ENCODE measurements at regions not wholly inside any gene's neighbourhood (a gene's known extent, or its start where the extent isn't known, plus 50 kb on each side); places are given as distances from the start of the nearest gene placed in this dataset.

DNA sequence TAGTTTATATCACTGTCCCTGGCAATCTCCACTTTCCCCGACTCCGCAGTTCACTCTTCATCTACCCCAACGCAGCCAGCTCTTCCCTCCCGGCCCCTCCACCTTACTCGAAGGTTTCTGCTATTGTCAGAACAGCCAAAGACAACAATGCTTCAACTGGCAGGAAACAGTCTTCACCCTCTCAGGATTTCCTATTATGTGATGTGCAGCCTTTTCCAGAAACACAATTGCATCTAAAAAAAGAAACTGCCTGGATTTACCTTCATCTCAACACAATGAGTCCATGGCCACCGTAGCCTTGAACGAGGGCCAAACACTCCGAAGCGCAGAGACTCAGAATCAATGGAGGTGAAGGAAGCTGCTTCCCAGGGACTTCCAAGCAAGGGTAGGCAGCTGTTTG is 182.1 kb upstream of the TSC22D2 start:
- TF ChIP-seq, protein P1, sequence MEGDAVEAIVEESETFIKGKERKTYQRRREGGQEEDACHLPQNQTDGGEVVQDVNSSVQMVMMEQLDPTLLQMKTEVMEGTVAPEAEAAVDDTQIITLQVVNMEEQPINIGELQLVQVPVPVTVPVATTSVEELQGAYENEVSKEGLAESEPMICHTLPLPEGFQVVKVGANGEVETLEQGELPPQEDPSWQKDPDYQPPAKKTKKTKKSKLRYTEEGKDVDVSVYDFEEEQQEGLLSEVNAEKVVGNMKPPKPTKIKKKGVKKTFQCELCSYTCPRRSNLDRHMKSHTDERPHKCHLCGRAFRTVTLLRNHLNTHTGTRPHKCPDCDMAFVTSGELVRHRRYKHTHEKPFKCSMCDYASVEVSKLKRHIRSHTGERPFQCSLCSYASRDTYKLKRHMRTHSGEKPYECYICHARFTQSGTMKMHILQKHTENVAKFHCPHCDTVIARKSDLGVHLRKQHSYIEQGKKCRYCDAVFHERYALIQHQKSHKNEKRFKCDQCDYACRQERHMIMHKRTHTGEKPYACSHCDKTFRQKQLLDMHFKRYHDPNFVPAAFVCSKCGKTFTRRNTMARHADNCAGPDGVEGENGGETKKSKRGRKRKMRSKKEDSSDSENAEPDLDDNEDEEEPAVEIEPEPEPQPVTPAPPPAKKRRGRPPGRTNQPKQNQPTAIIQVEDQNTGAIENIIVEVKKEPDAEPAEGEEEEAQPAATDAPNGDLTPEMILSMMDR (IDR thresholded peaks at IDR 0.05): no peak
- Histone ChIP-seq H3K4me1 (ENCODE audit: low read depth) (peaks cover 3% of the 10 kb centered on the region), H3K9me3 (no peaks in the 10 kb centered on the region), H3K4me3 (no peak overlapping the region), H3K36me3 (ENCODE audit: low read depth) (no peaks in the 10 kb centered on the region)
- intact Hi-C loops (cut with DNase I, micrococcal nuclease): loop anchor here in 1 of 2 donors (5.0 kb wide), 1 partner anchor 271 kb away; no protein-coding TSS in a partner anchor
- DNase-seq: no peak
- no peak for ATAC-seq

DNA sequence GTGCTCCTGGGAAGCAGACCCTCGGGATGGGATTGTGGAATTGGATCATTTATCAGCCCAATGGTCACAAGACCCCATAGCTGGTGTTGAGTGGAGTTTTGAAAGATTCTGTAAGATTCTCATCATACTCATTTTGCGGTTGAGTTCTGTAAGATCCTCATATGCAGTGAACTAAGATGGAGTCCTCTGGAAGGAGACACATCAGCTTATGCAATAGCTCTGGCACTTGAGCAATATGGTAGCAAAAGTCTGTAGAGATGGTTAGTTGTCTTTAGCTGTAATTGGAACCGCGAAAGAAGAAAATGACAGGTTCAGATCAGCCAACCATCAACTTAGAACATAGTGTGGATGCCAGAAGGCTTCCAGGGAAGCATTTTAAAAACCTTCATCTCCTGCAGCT is 184.5 kb upstream of the TSC22D2 start:
- TF ChIP-seq, protein P1 (IDR thresholded peaks at IDR 0.05): no peak
- ATAC-seq: no peak
- Histone ChIP-seq H3K4me1 (ENCODE audit: low read depth) (peaks cover 3% of the 10 kb centered on the region), H3K4me3 (no peak overlapping the region), H3K36me3 (ENCODE audit: low read depth) (no peaks in the 10 kb centered on the region), H3K9me3 (no peaks in the 10 kb centered on the region)
- DNase-seq: no peak
- intact Hi-C loops (cut with DNase I, micrococcal nuclease): loop anchor here (5.0 kb wide), 2 partner anchors 256 to 274 kb away; no protein-coding TSS in a partner anchor

DNA sequence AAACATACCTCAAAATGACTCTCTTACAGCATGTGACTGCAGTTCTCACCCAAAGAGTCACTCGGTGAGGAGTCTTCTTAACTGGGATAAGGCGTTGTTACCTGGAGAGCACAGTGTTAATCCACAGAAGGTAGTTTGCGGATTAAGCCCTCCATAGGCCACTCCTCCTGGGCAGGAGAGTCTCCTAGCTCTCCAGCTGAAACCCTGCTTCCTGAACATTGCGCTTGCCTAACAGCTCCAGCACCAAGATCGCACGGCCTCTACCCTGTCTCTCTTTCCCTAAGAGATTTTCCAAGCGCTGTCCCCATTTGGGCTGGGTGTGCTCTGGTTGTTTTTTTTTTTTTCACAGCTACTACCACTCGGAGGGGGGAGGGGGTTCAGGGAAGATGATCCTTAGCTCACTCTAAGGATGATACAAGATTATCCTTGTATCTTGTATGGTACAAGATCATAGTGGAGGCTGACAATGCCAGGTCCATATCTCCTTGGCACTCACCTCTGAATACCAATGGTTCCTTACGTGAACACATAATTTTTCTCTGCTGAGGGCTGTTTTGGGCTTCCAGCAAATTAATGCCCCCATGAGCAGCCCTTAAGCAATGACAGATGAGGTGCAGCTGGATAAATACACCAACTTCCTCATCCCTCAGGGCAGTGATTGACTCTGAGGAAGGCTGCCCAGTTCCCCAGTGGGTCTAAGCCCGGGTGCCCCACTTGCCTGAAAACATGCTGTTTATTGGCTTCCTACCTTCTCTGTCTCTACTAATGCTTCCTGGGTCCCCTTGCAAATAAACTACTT is 185.2 kb upstream of the TSC22D2 start:
- no peaks in the 10 kb centered on the region for H3K9me3 ChIP-seq
- intact Hi-C loops (cut with DNase I, micrococcal nuclease): loop anchor here (5.0 kb wide), 2 partner anchors 256 to 274 kb away; no protein-coding TSS in a partner anchor
- DNase-seq (no peak), ATAC-seq (no peak)
- TF ChIP-seq, protein P1 (IDR thresholded peaks at IDR 0.05): no peak
- H3K4me3 ChIP-seq: no peak overlapping the region
- peaks cover 3% of the 10 kb centered on the region for H3K4me1 ChIP-seq (ENCODE audit: low read depth)
- H3K36me3 ChIP-seq (ENCODE audit: low read depth): no peaks in the 10 kb centered on the region

DNA sequence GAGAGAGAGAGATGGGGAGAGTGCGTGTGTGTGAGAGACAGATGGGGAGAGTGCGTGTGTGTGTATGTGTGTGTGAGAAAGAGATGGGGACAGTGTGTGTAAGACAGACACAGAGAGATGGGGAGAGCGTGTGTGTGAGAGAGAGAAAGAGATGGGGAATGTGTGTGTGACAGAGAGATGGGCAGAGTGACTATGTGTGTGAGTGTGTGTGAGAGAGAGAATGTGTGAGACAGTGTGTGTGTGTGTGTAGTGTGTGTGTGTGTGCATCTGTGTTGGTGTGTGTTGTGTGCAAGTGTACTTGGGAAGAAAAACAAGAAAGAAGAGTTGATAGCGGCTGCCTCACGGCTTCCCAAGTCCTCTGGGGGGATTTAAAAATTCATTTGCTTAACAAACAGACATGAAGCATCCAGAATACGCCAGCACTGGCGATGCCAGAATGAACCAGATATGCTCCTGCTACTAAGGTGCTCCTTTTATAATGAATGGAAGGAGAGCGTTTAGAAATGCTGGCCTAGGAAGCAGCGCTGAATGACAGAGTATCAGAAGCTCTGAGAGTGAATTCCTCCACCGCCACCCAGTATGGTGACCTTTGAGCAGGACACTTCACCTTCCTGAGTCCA is 186.1 kb upstream of the TSC22D2 start:
- no peak for DNase-seq

DNA sequence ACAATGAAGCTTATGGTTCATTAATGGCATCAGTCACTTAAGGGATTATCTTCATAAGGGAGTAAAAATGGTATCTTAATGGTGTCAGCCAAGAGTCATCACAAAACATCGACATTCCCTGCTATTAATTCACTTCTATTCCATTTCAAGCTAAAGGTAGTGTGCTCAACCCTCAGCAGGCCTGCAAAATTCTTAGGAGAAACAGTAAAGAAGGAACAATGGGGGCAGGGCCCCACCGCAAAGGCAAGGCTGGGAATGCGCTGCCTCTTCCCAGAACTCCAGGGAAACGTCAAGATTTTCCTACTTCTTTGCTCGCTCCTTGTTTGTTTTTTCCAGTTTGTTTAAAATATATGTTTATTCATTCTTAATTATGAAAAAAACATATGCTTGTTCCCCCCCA is 187.3 kb upstream of the TSC22D2 start:
- ATAC-seq: no peak
- TF ChIP-seq, protein P1 (IDR thresholded peaks at IDR 0.05): no peak
- Histone ChIP-seq H3K4me1 (ENCODE audit: low read depth) (peaks cover 3% of the 10 kb centered on the region), H3K9me3 (no peaks in the 10 kb centered on the region), H3K4me3 (no peak overlapping the region), H3K36me3 (ENCODE audit: low read depth) (no peaks in the 10 kb centered on the region)
- intact Hi-C loops (cut with DNase I, micrococcal nuclease): loop anchor here (5.0 kb wide), 2 partner anchors 253 to 277 kb away; no protein-coding TSS in a partner anchor
- no peak for DNase-seq

More for the DNA sequence above, 186.1 kb upstream of the TSC22D2 start:
- Histone ChIP-seq H3K4me1 (ENCODE audit: low read depth) (peaks cover 3% of the 10 kb centered on the region), H3K4me3 (no peak overlapping the region), H3K9me3 (no peaks in the 10 kb centered on the region), H3K36me3 (ENCODE audit: low read depth) (no peaks in the 10 kb centered on the region)
- ATAC-seq: no peak
- TF ChIP-seq, protein P1 (IDR thresholded peaks at IDR 0.05): no peak
- intact Hi-C loops (cut with DNase I, micrococcal nuclease): loop anchor here (5.0 kb wide), 2 partner anchors 255 to 275 kb away; no protein-coding TSS in a partner anchor
